ENCODE measurements at regions not wholly inside any gene's neighbourhood (a gene's known extent, or its start where the extent isn't known, plus 50 kb on each side); places are given as distances from the start of the nearest gene placed in this dataset.

- Histone ChIP-seq H3K4me1 (replicated peaks in 1 of 2) (no peaks in the 10 kb centered on the region), H3K9me3 (replicated peaks in 1 of 3) (no peaks in the 10 kb centered on the region), H3K27me3 (no peaks in the 10 kb centered on the region), H3K27ac (no peak overlapping the region), H3K4me3 (no peak overlapping the region), H3K36me3 (replicated peaks in 1 of 2) (no peaks in the 10 kb centered on the region)
- 77 to 86% (median 79%) methylated on average over 5 of the region's 5 CpGs for WGBS, 4 donors
- TF ChIP-seq POLR2A (IDR thresholded peaks at IDR 0.05) (no peak), CTCF (IDR thresholded peaks at IDR 0.05) (peak; percentile 39 to 64 (median 53))
- no peak for DNase-seq
- intact Hi-C loops (cut with DNase I), result no loop called here
Observed at GRCh38 chr1:168637350-168637991, 61.1 kb downstream of the XCL1 start.

GRCh38 chr1:168638884-168639283 lies 62.5 kb downstream of the XCL1 start:
- no peaks in the 10 kb centered on the region for H3K27me3 ChIP-seq
- H3K9me3 ChIP-seq (replicated peaks in 1 of 3), result no peaks in the 10 kb centered on the region
- H3K27ac ChIP-seq, result no peak overlapping the region
- 92 to 100% (median 97%) methylated on average over 1 of the region's 1 CpG for WGBS, 4 donors
- H3K36me3 ChIP-seq (replicated peaks in 1 of 2), result no peaks in the 10 kb centered on the region
- intact Hi-C loops (cut with DNase I), result no loop called here
- H3K4me1 ChIP-seq (replicated peaks in 1 of 2), result no peaks in the 10 kb centered on the region
- no peak for TF ChIP-seq POLR2A (IDR thresholded peaks at IDR 0.05)
- no peak for TF ChIP-seq CTCF (IDR thresholded peaks at IDR 0.05)
- H3K4me3 ChIP-seq, result no peak overlapping the region
- no peak for DNase-seq

GRCh38 chr1:168640182-168640581 lies 63.8 kb downstream of the XCL1 start:
- DNase-seq, result no peak
- no peak overlapping the region for H3K27ac ChIP-seq
- H3K4me3 ChIP-seq, result no peak overlapping the region
- WGBS, 4 donors, result 86 to 93% (median 88%) methylated on average over 1 of the region's 1 CpG
- no peak for TF ChIP-seq POLR2A (IDR thresholded peaks at IDR 0.05)
- no peak for TF ChIP-seq CTCF (IDR thresholded peaks at IDR 0.05)
- H3K36me3 ChIP-seq (replicated peaks in 1 of 2), result no peaks in the 10 kb centered on the region
- no peaks in the 10 kb centered on the region for H3K4me1 ChIP-seq (replicated peaks in 1 of 2)
- intact Hi-C loops (cut with DNase I), result no loop called here
- no peaks in the 10 kb centered on the region for H3K9me3 ChIP-seq (replicated peaks in 1 of 3)
- no peaks in the 10 kb centered on the region for H3K27me3 ChIP-seq

GRCh38 chr1:168640836-168641235 lies 64.4 kb downstream of the XCL1 start:
- Histone ChIP-seq H3K9me3 (replicated peaks in 1 of 3) (no peaks in the 10 kb centered on the region), H3K4me3 (no peak overlapping the region), H3K4me1 (replicated peaks in 1 of 2) (no peaks in the 10 kb centered on the region), H3K27me3 (no peaks in the 10 kb centered on the region), H3K36me3 (replicated peaks in 1 of 2) (no peaks in the 10 kb centered on the region), H3K27ac (no peak overlapping the region)
- 85 to 95% (median 87%) methylated on average over 3 of the region's 3 CpGs for WGBS, 4 donors
- intact Hi-C loops (cut with DNase I), result no loop called here
- no peak for DNase-seq
- TF ChIP-seq CTCF (IDR thresholded peaks at IDR 0.05) (no peak), POLR2A (IDR thresholded peaks at IDR 0.05) (no peak)

Measured in adrenal gland (tissue), 9 donors.